Prostate gland (tissue), 2 donors: ENCODE measurements at regions not wholly inside any gene's neighbourhood (a gene's known extent, or its start where the extent isn't known, plus 50 kb on each side); places are given as distances from the start of the nearest gene placed in this dataset.

Source experiments
- CTCF ChIP-seq, 4 experiments: fragments of 200-600 bp in 2 of 4; fragments of 450-650 bp in 2 of 4; sonication (generic) in 2 of 4; IDR thresholded peaks; 1 replicate in 3 of 4; 2 replicates in 1 of 4; pipeline ENCODE4 v1.5.1; 2016 to 2019; ENCODE audit warnings: antibody characterized with exemption in 4 of 4, mild to moderate bottlenecking in 2 of 4, moderate library complexity in 2 of 4
- POLR2AphosphoS5 ChIP-seq: sonication (generic); formaldehyde crosslinking; IDR thresholded peaks from one replicate; pipeline ENCODE4 v1.6.1; 2017; ENCODE audit warnings: antibody characterized with exemption

DNA sequence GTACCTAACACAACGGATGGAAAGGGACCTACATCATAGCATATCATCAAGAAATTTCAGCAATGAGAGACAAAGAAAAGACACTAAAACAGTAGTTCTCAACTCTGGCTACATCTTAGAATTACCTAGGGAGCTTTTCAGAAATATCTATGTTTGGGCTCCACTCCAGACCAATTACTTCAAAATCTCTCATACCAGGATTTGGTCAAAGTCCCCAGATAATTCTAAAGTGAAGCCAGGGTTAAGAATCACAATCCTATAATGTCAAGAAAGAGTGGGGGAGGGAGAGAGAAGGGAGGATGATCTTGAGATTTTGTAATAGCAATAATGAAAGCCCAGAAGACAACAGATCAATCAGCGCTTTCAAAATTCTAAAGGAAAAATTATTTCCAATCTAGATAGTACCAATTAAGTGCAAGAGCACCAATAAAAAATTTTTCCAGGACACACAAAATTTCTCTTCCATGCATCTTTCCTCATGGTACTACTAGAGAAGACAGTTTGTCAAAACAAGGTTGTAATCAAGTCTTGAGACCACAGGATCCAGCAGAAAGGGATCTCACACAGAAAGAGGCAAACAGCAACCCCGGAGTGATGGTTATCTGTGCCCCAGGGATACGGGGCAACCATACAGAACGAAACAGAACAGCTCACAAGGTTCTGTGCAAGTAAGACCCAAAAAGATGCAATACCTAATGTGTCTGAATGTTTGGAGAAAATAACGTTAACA is 152.9 kb upstream of the DST start:
- TF ChIP-seq CTCF (IDR thresholded peaks at IDR 0.05) (no peak), POLR2AphosphoS5 (no peak)
